Globus pallidus (tissue), 1 donor: ENCODE measurements at regions not wholly inside any gene's neighbourhood (a gene's known extent, or its start where the extent isn't known, plus 50 kb on each side); places are given as distances from the start of the nearest gene placed in this dataset.

Source experiments
- DNase-seq: peaks from one replicate; pipeline ENCODE4 v3.0.0-alpha.2; 2015; ENCODE audit warnings: low spot score

DNA sequence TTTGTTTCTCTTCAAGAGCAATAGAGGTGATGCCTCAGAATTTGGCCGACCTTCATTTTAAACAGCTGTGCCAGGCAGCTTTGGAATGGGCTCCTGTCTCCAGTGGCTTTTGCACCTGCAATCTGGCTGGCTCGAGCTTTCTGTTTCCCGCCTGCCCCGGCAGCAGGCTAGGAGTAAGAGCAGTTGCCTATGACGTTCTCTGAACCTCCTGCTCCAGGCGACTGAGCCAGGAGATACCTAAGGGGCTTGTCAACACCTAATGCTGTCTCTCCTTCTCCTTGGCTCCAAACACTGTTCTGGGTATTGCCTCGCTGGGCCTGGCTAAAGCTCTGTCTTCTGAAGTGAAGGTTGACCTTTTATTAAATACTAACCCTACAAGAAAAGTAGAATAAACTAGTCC lies 229.9 kb downstream of the LRRN1 start:
- no peak for DNase-seq

DNA sequence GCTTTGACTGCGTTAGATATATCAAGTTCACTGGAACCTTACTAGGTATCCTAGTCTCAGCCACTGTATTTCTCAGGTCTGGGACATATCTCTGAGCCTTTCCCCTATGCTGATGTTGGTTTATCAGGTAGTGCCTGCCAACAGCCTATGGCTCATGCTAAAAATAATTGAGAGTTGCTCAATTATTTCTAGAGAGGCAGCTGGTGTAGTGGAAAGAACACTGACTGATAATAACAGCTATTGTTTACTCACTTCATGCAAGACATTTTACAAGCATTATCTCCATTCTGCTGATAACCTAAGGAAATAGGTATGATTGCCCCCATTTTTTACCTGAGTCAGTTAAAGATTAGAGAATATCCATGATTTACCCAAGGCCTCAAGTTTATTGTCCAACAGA lies 231.4 kb downstream of the LRRN1 start:
- DNase-seq, result no peak

DNA sequence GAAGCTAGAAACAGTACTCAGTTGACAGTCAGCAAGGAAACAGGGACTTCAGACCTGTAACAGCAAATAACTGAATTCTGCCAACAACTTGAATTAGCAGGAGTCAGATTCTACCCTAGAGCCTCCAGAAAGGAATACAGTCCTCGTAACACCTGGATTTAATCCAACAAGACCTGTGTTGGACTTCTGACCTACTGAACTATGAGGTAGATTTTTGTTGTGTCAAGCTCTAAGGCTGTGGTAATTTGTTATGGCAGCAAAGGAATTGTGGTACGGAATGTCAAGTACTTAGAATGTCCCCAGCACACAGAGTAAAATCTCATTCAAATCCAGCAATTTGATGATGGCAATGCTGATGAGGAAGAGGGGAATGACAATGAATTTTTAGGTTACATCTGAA lies 234.1 kb downstream of the LRRN1 start:
- no peak for DNase-seq

DNA sequence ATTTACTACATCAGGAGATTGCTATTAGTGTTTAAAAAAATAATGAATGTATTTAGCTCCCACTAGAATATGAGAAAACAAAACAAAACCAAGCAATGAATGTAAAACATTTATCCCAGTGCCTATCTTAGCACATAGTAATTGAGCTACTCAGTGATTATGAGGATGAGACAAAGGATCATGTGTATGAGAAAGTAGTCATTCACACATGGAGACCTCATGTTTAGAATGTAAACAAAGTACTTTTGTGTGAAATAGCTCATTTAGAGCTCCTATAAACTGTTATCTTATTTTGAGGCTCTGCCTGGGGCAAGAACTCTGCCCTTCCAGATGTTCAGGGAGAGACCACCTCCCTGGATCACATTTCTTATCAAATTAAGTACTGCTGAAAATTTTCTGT lies 236.8 kb downstream of the LRRN1 start:
- DNase-seq, result no peak

DNA sequence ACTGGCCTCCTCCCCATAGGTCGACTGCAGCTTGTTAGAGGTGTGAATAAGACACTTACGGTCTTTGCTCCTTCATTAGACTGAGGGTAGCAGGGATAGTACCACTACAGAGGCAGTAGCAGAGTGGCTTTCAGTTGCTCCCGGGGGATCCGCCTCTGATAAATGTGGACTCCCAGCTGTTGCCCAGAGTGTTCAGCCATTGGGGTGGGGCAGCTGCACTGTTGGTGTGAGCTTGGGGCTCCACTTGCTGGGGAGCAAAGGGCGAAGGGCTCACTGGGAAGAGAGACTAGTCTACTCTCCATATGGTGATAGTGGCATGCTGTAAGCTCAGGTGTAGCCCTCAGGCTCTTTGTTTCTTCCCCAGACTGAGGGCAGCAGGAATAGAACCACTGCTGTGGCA lies 239.1 kb downstream of the LRRN1 start:
- no peak for DNase-seq

DNA sequence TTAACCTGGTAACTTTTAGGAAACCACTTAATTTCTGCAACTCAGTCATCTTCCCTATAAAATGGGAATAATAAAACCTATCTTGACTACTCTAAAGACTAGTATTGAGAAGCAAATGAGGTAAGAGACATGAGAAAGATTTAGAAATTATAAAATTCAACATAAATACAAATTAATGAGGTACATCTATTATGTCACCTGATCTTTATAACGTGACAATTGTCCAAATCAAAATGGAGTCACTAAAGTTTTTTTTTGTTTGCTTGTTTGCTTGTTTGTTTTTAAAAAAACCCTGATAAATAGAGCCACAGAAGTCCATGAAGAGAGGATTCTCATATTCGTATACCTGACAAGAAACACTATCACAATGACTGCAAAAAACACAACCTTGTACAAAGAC lies 242.8 kb downstream of the LRRN1 start:
- no peak for DNase-seq

DNA sequence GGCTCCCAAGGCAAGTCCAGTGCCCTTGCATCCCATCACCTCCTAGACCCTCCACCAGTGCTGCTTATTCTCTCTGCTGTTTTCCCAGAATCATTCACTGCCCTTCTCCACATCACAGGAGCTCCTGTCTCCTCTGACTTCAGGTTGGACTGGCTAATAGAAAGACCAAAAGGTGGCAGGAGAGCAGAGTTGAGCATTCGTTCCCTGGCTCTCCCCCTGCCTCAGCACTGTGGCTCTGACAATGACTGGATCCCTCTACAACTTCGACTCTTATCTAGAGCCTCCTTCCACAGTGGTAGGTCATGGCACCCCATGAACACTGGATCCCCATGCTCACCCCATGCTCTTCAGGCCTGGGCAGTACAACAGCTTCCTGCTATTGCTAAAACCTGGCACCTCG lies 243.6 kb downstream of the LRRN1 start:
- DNase-seq, result no peak

DNA sequence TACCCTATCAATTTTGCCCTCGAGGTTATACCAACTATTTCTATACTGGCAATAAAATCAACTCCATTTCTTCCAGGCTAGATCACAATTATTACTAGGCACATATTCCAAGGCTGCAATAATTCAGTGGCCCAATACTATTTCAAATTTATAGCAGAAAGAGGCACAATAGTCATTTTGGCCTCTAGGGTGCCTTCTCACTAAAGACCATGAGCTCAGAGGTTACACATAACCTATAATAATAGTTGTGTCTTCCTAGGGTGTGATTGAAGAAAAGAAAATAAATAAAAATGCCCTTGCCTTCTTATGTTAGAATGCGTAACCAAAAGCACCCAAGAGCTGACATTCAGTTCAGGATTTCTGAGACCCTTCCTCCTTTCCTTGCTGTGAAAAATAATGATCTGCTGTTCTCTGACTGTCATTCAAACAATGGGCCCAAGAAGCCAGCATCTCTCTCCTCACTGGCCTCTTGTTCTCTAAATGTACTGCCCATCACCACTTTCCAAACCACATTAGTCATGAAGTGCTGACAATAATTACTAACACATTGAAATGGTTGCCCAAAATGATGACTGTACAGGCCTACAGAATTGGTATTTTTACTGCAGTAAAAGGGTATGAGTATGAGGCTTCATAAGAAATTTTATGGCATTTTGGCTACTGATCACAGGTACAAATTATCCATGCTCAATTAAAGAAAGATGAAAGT lies 244.8 kb downstream of the LRRN1 start:
- DNase-seq, result peak; percentile 28

DNA sequence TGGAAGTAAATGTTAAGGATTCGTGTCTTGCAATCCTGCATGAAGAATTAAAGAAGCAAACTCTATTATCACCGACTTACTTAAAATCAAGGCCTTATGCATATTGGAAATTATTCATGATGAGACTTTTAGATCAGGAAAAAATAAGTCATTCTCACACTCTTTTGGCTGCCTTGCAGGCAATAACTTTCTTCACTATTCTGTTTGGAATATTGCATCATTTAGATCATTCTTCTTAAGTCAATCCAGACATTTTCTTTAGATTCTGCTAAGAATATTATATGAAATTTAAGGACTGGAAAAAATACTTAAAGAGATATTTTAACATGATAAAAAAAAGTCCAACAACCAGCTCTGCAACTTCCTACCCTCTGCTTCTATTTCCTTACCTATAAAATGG lies 245.4 kb downstream of the LRRN1 start:
- DNase-seq, result no peak

DNA sequence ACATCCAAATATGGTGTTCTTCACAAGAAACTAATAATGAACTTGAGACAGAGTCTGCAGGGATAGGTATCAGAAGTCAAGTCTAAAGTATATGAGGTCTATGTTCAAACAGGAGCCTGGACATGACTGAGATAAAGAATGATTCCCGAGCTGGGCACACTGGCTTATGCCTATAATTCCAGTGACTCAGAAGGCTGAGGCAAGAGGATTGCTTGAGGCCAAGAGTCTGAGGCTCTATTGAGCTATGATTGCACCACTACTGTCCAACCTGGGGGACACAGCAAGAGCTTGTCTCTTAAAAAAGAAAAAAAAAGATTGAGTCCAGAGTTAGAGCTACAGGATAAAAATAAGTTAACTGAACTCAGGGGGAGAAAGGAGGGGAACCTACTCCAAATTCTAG lies 246.5 kb downstream of the LRRN1 start:
- no peak for DNase-seq

DNA sequence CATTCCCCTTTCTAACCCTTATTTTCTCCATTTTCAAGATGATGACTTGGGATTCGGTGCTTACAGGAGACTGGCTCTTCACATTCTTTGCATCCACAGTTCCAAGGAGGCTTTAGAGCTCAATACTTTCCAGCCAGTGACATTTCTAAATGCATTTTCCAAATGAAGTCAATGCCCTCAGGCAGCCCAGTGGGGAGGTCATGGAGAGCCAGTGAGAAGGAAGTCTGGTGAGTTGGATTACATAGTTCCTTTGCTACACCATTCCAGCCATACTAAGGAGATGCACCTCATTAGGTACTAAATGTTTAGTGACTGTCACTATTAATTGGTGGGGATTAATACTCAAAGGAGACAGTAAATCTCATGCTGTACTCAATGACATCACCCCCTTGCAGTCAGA lies 248.1 kb downstream of the LRRN1 start:
- DNase-seq, result no peak

DNA sequence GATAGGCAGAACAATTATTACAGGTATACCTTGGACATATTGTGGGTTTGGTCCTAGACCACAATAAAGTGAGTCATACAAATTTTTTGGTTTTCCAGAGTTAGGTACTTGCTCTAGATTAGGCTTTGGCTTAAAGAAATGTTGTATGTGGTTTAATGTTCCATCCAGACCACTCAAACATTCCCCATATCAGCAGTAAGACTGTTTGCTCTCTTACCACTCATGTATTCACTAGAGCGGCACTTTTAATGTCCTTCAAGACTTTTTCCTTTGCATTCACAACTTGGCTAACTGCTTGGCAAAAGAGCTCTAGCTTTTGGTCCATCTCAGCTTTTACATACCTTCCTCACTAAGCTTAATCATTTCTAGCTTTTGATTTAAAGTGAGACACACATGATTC lies 250.5 kb upstream of the SETMAR start:
- no peak for DNase-seq

DNA sequence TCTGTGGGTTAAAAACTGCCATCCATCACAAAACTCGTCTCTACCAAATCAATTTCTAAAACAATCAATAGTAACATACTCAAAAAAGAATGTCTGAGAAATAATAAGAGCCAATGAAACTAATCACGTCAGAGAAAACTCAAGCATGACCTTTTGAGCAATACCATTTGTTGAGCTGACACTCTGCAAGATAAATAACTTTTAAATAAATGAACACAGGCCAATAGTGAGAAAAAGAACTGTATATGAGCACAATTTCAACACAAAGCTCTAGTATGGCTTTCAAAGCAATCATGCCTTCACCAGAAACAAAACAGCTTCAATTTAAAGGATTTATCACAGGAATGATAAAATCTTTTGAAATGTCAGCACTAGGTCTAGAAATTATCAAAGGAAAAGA lies 249.2 kb upstream of the SETMAR start:
- no peak for DNase-seq

DNA sequence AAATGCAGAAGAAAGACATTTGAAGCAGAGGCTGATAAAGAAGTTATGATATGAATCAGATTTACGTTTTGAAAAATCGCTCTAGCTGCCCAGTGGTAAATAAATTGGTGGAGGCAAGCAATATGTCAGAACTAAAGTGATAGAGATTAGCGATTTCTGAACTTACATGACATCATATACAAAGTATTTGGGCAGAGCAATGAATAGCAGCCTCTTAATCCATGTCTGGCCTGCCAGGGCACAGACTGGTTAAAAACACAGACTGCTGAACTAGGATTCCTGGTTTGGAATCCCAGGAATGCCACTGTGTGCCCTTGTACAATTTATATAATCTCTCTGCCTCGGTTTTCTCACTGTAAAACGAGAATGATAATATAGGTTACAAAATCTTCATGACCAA lies 243.1 kb upstream of the SETMAR start:
- no peak for DNase-seq

DNA sequence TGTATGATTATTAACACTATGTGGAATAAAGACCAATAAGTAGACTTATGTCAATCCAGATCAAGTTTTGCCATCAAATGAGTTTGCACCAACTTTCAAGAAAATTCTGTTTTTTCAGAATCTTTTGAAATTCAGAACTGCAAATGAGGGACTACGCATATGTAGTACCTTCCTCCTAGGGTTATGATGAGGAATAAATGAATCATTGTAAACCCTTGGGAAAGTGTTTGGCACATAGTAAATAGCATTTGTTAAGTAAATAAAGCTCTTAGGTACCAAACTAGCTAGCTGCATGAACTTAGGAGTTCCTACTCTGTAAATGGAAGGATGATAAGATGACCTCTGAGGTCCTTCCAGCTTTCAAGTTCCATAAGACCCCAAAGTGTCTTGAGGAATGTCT lies 242.6 kb upstream of the SETMAR start:
- DNase-seq, result no peak

DNA sequence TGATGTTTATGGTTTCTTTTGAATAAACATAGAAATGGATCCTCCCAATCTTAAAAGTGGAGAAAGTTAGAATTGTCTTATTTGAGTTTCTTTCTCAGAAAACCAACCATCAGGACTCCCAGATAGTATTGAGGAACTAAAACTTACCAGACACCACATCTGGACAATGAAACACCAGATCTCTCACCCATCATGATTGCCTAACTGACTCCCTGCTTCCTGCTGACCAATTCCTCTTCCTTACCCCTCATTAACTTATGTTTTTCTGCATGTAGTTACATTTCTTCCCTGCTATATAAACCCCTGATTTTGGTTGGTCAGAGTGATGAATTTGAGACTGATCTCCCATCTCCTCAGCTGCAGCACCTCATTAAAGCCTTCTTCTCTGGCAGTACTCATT lies 242.0 kb upstream of the SETMAR start:
- DNase-seq, result no peak

DNA sequence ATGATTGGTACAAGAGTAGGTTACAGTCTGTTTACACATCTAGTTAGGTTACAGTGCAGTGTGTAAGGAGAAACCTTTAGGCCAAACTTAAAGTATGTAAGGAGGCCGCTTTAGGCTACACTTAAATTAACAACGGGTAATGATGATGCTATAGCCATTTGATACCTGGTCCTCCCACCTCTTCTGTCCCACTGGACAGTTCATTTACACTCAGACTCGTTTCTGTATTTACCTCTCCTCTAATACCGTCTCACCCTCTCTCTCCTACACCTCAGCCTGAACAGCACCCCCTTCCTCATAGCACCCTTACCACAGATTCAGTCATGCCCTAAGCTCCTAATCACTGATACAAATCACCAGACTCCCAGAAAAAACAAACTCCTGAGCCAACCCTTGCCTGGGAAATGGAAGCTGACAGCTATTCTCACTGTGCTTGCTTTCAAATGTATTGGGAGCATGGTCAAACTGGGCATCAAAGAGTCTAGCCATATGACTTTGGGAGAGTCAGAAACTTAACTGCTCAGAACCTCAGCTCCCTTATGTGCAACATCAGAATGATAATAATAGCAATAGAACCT lies 241.3 kb upstream of the SETMAR start:
- no peak for DNase-seq

DNA sequence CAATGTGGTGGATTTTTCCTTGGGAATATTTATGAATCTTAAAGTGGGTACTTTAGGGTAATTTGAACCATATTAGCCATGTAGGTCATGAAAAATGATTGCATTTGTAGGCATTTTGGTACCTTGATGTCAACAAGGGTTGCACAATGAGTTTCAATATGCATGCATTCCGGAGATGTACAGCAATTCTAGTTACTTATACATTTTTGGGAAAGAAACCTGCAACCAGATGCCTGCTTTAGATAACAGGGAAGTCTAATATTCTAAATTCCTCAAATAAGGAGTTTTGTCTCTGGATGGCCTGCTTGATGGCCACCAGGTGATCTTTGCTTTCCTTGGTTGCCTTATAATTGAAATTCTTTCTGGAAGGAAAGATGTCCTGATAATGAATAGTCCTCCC lies 240.5 kb upstream of the SETMAR start:
- no peak for DNase-seq

DNA sequence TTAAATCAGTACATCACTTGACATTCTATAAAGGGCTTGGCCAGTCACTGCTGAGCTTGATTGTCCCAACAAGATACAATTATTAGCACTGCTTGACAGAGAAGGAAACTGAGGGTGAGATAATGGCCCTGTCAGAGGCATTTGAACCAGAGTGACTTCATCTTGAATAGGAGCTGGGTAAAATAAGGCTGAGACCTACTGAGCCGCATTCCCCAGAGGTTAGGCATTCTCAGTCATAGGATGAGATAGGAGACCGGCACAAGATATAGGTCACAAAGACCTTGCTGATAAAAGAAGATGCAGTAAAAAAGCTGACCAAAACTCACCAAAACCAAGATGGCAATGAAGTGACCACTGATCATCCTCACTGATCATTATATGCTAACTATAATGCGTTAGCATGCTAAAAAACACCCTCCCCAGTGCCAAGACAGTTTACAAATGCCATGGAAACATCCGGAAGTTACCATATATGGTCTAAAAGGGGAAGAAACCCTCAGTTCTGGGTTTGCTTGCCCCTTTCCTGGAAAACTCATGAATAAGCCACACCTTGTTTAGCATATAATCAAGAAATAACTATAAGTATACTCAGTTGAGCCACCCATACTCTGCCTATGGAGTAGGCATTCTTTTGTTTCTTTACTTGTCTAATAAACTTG lies 239.1 kb upstream of the SETMAR start:
- DNase-seq, result no peak

DNA sequence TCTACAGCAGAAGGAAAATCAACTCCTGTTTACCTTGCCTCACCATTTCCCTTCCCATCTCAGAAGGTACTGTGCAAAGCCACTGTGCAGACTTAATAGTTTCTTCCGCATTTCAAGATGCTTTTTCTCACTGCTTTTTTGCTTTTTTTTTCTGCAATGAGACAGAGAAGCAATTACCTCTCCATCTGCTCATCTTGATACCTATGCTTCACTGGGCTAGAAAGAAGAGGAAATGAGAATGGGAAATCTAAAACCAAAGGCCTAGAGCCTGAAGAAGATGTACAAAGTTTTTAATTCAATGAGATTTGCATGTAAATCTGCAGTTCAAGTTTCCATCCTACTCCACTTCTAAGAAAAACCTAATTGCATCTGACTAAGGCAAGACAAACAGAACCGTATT lies 238.1 kb upstream of the SETMAR start:
- DNase-seq, result no peak

DNA sequence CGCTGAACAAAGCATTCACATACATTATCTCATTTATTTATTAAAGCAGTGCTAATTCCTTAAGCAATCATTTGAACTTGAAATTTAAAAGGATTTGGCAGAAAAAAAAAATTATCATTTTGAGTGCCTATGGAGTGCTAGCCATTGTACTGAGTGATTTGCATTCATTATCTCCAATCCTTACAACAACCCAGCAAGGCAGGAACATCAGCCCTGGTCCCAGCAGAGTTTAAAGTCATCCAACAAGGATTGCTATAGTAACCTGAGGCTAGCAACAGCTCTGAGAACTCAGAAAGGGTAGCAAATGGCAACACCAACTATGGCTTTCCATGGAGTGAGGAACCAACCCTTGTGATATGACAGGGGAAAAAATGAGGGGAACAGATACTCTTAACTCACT lies 237.6 kb upstream of the SETMAR start:
- no peak for DNase-seq

DNA sequence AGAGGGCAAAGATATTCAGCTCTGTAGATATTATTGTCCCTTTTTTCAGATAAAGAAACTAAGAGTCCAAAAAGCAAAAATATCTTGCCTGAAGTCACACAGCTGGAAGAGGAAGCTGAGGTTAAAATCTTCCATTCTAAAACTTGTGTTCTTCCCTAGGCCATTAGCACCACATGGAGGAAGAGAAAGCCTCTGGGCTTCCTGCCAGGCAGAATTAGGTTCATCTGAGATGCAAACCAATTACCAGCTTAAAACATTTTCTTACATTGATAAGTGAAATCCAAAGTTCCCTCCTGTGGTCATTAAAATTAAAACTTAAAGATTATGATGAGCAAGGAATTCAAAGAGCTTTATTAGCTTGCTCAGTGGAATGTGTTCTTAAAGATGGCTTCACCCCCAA lies 235.3 kb upstream of the SETMAR start:
- no peak for DNase-seq

DNA sequence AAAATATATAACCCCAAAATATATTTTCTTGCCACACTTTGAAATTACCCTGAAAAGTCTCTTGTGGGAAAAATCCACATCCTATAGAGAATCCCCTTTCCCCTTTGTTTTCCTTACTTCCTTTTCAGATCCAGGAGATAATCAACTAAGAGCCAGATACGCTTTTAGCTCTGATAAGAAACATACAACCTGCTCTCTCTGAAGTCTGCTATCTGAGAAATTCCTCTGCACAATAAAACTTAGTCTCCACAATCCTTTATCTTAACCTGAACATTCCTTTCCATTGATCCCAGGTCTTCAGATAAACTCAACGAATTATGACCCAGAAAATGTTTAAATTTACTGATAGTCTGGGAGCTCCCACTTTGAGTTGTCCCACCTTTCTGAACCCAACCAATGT lies 233.4 kb upstream of the SETMAR start:
- no peak for DNase-seq
